Esophagus muscularis mucosa (tissue), 4 donors: ENCODE measurements at regions not wholly inside any gene's neighbourhood (a gene's known extent, or its start where the extent isn't known, plus 50 kb on each side); places are given as distances from the start of the nearest gene placed in this dataset.

Experiments
- DNase-seq: peaks from one replicate; pipeline ENCODE4 v3.0.0-alpha.2; 2017; ENCODE audit errors: extremely low spot score
- H3K27ac ChIP-seq, 4 donors: fragments of 200-600 bp; sonication (generic); replicated peaks in 1 of 4; 1 replicate in 3 of 4; 2 replicates in 1 of 4; pipeline ENCODE4 v1.5.1; 2016 to 2019; ENCODE audit warnings: mild to moderate bottlenecking in 1 of 4
- H3K27me3 ChIP-seq, 4 donors: fragments of 200-600 bp; sonication (generic); one replicate each; pipeline versions ENCODE4 v1.5.1 to v1.6.0; 2016 to 2019
- H3K36me3 ChIP-seq, 4 donors: fragments of 200-600 bp; sonication (generic); one replicate each; pipeline ENCODE4 v1.5.1; 2016 to 2019
- H3K4me1 ChIP-seq, 4 donors: fragments of 200-600 bp; sonication (generic); one replicate each; pipeline ENCODE4 v1.5.1; 2016 to 2019
- H3K4me3 ChIP-seq, 4 donors: fragments of 200-600 bp; sonication (generic); 1 replicate in 2 of 4; 2 replicates in 2 of 4; pipeline ENCODE4 v1.5.1; 2016 to 2019; ENCODE audit warnings: mild to moderate bottlenecking in 4 of 4, moderate library complexity in 1 of 4
- H3K9me3 ChIP-seq, 4 donors: fragments of 200-600 bp; sonication (generic); 1 replicate in 3 of 4; 2 replicates in 1 of 4; pipeline ENCODE4 v1.5.1; 2016 to 2019
- CTCF ChIP-seq, 3 experiments: fragments of 200-600 bp in 2 of 3; fragments of 450-650 bp in 1 of 3; sonication (generic) in 2 of 3; IDR thresholded peaks; one replicate each; pipeline ENCODE4 v1.5.1; 2017 to 2019; ENCODE audit warnings: antibody characterized with exemption in 3 of 3, mild to moderate bottlenecking in 2 of 3, moderate library complexity in 1 of 3
- EP300 ChIP-seq: sonication (generic); formaldehyde crosslinking; IDR thresholded peaks from one replicate; pipeline ENCODE4 v1.6.1; 2017; ENCODE audit warnings: antibody characterized with exemption
- POLR2A ChIP-seq: fragments of 450-650 bp; IDR thresholded peaks from one replicate; pipeline ENCODE4 v1.6.1; 2017; ENCODE audit warnings: antibody characterized with exemption, moderate library complexity, mild to moderate bottlenecking, low read depth
- POLR2AphosphoS5 ChIP-seq, 2 donors: sonication (generic); formaldehyde crosslinking; IDR thresholded peaks; one replicate each; pipeline ENCODE4 v1.6.1; 2017; ENCODE audit warnings: antibody characterized with exemption in 2 of 2
- WGBS: methylation state at CpG from one replicate; pipeline ENCODE4 v1.1.5; 2018; 5-methylcytosine and 5-hydroxymethylcytosine counted together
- intact Hi-C: fragments of 100-400 bp; cut with DNase I; formaldehyde crosslinking; loops from one replicate; pipeline ENCODE4 v1.15.1; 2023

GRCh38 chr1:22290157-22290556 lies 147.3 kb upstream of the WNT4 start:
- TF ChIP-seq CTCF (IDR thresholded peaks at IDR 0.05) (no peak), POLR2A (no peak), POLR2AphosphoS5 (IDR thresholded peaks at IDR 0.05) (no peak), EP300 (no peak)
- Histone ChIP-seq H3K4me3 (no peak overlapping the region), H3K9me3 (peaks cover 0 to 7% (median 0%) of the 10 kb centered on the region in 4 donors), H3K27ac (no peak overlapping the region), H3K36me3 (no peaks in the 10 kb centered on the region), H3K4me1 (no peaks in the 10 kb centered on the region), H3K27me3 (peaks cover 0 to 31% (median 0%) of the 10 kb centered on the region in 4 donors)
- no peak for DNase-seq
- intact Hi-C loops = no loop called here
- 88% methylated on average over 8 of the region's 8 CpGs for WGBS

DNA sequence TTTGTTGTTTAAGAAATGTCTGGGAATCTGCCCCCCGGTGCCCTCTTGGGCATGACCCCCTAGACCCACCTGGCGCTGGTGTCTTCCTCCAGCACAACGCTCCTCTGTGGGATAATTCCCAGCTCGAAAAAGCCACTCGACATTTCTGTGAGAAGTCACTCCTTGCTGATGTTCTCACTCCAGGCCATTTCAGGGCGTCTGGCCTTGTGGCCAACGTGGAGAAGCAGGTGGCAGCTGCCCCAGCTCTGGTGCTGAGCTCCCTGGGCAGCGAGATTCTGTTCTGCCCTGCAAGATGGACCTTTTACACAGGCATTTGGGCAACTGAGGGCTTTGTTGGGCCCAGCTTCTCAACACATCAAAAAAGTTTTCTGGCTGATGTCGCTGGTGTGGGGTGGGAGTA lies 147.7 kb upstream of the WNT4 start:
- Histone ChIP-seq H3K36me3 (no peaks in the 10 kb centered on the region), H3K4me1 (no peaks in the 10 kb centered on the region), H3K27ac (no peak overlapping the region), H3K27me3 (peaks cover 0 to 27% (median 0%) of the 10 kb centered on the region in 4 donors), H3K9me3 (peaks cover 0 to 7% (median 0%) of the 10 kb centered on the region in 4 donors), H3K4me3 (no peak overlapping the region)
- no peak for DNase-seq
- intact Hi-C loops = no loop called here
- WGBS = 88% methylated on average over 9 of the region's 9 CpGs
- no peak for TF ChIP-seq EP300
- TF ChIP-seq CTCF (IDR thresholded peaks at IDR 0.05) = no peak
- no peak for TF ChIP-seq POLR2A

- no peak overlapping the region for H3K27ac ChIP-seq
- 67% methylated on average over 6 of the region's 6 CpGs for WGBS
- H3K27me3 ChIP-seq = peaks cover 0 to 27% (median 0%) of the 10 kb centered on the region in 4 donors
- H3K4me3 ChIP-seq = no peak overlapping the region
- no peaks in the 10 kb centered on the region for H3K4me1 ChIP-seq
- H3K9me3 ChIP-seq = peaks cover 0 to 7% (median 0%) of the 10 kb centered on the region in 4 donors
- no peaks in the 10 kb centered on the region for H3K36me3 ChIP-seq
- DNase-seq = no peak
- intact Hi-C loops = no loop called here
- TF ChIP-seq EP300 (no peak), POLR2A (no peak), CTCF (IDR thresholded peaks at IDR 0.05) (no peak), POLR2AphosphoS5 (IDR thresholded peaks at IDR 0.05) (no peak)
Measured at GRCh38 chr1:22291057-22291456, 148.2 kb upstream of the WNT4 start.

GRCh38 chr1:22291494-22291893 lies 148.6 kb upstream of the WNT4 start:
- no peak overlapping the region for H3K4me3 ChIP-seq
- peaks cover 0 to 7% (median 0%) of the 10 kb centered on the region in 4 donors for H3K9me3 ChIP-seq
- intact Hi-C loops = no loop called here
- peaks cover 0 to 31% (median 0%) of the 10 kb centered on the region in 4 donors for H3K27me3 ChIP-seq
- TF ChIP-seq POLR2AphosphoS5 (IDR thresholded peaks at IDR 0.05) = no peak
- no peak for TF ChIP-seq POLR2A
- TF ChIP-seq EP300 = no peak
- no peak for TF ChIP-seq CTCF (IDR thresholded peaks at IDR 0.05)
- no peaks in the 10 kb centered on the region for H3K36me3 ChIP-seq
- H3K27ac ChIP-seq = no peak overlapping the region
- no peak for DNase-seq
- H3K4me1 ChIP-seq = no peaks in the 10 kb centered on the region
